Natural killer cell (primary cell): ENCODE measurements at regions not wholly inside any gene's neighbourhood (a gene's known extent, or its start where the extent isn't known, plus 50 kb on each side); places are given as distances from the start of the nearest gene placed in this dataset.

Experiments
- ATAC-seq, 3 donors: fragments of 150-1000 bp in 2 of 3; fragments of 200-7000 bp in 1 of 3; cut with Tn5 transposase; 1 replicate in 1 of 3; 2 replicates in 2 of 3; pipeline ENCODE4 v1.10.0; 2021; ENCODE audit warnings: mild to moderate bottlenecking in 2 of 3, moderate library complexity in 2 of 3
- DNase-seq, 2 donors: peaks; one replicate each; pipeline versions ENCODE4 v3.0.0 to v3.0.0-alpha.2; 2013 to 2021; ENCODE audit warnings: mixed read lengths in 1 of 2
- H3K27ac ChIP-seq: one replicate; pipeline ENCODE4 v1.5.1; 2013; ENCODE audit warnings: mild to moderate bottlenecking, low read length
- H3K27me3 ChIP-seq: one replicate; pipeline ENCODE4 v1.6.1; 2013; ENCODE audit warnings: low read length; ENCODE audit not compliant: control insufficient read depth, insufficient read depth
- H3K36me3 ChIP-seq: one replicate; pipeline ENCODE4 v1.6.1; 2013; ENCODE audit warnings: low read length; ENCODE audit not compliant: control insufficient read depth, insufficient read depth
- H3K4me1 ChIP-seq: one replicate; pipeline ENCODE4 v1.6.1; 2013; ENCODE audit warnings: low read length; ENCODE audit not compliant: control insufficient read depth, insufficient read depth
- H3K4me3 ChIP-seq: one replicate; pipeline ENCODE4 v1.5.1; 2013; ENCODE audit warnings: low read length
- H3K9me3 ChIP-seq: one replicate; pipeline ENCODE4 v1.6.1; 2013; ENCODE audit warnings: low read length; ENCODE audit not compliant: control insufficient read depth, insufficient read depth
- H3K27ac Mint-ChIP-seq, 2 donors: one replicate each; pipeline ENCODE4 v1.8.0; 2022; ENCODE audit warnings: mild to moderate bottlenecking in 2 of 2, mixed read lengths in 2 of 2, moderate library complexity in 1 of 2
- H3K27me3 Mint-ChIP-seq, 2 donors: one replicate each; pipeline ENCODE4 v1.8.0; 2022; ENCODE audit warnings: low read depth in 2 of 2, mixed read lengths in 2 of 2
- H3K36me3 Mint-ChIP-seq: one replicate; pipeline ENCODE4 v1.8.0; 2022; ENCODE audit warnings: mixed read lengths
- H3K4me1 Mint-ChIP-seq, 2 donors: one replicate each; pipeline ENCODE4 v1.8.0; 2022; ENCODE audit warnings: mixed read lengths in 2 of 2
- H3K4me3 Mint-ChIP-seq: one replicate; pipeline ENCODE4 v1.8.0; 2022; ENCODE audit warnings: mild to moderate bottlenecking, moderate library complexity, mixed read lengths
- H3K9me3 Mint-ChIP-seq, 2 donors: one replicate each; pipeline ENCODE4 v1.8.0; 2022; ENCODE audit warnings: mixed read lengths in 2 of 2
- WGBS: methylation state at CpG from one replicate; pipeline ENCODE4 v1.1.7; 2013; ENCODE audit warnings: missing lambda C conversion rate; ENCODE audit not compliant: insufficient coverage; 5-methylcytosine and 5-hydroxymethylcytosine counted together
- intact Hi-C: fragments of 100-400 bp; cut with micrococcal nuclease; formaldehyde crosslinking; loops from one replicate; pipeline ENCODE4 v1.14.2; 2022
- TF ChIP-seq, protein P1 (sequence below): fragments of 200-600 bp; IDR thresholded peaks from one replicate; pipeline ENCODE4 v1.8.0; 2022; ENCODE audit warnings: antibody characterized with exemption

DNA sequence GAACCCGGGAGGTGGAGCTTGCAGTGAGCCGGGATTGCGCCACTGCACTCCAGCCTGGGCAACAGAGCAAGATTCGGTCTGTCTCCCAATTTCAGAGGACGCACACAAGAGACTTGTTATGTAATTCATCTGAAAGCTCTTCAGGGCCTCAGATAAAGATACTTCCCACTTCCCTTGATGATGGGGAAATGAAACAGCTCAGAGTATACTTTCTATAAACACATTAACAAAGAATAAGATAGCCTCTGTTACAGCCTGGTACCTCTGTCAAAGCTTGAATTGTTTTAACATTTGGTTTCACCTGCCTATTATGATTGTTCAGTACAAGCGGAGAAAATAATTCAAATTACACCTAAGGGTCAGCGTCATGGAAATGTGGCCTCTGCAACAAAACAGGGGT is 622.9 kb upstream of the ADGRL4 start:
- H3K9me3 Mint-ChIP-seq = peaks cover 0 to 10% of the 10 kb centered on the region in 2 donors
- ATAC-seq (no peak), DNase-seq (no peak)
- H3K4me3 Mint-ChIP-seq = no peak overlapping the region
- H3K4me1 Mint-ChIP-seq = no peaks in the 10 kb centered on the region
- Histone ChIP-seq H3K9me3 (no peaks in the 10 kb centered on the region), H3K36me3 (no peaks in the 10 kb centered on the region), H3K4me3 (no peak overlapping the region), H3K27me3 (no peaks in the 10 kb centered on the region), H3K4me1 (no peaks in the 10 kb centered on the region), H3K27ac (no peak overlapping the region)
- H3K27ac Mint-ChIP-seq = no peak overlapping the region
- intact Hi-C loops = no loop called here
- no peaks in the 10 kb centered on the region for H3K27me3 Mint-ChIP-seq
- WGBS = 88% methylated on average over 7 of the region's 7 CpGs
- TF ChIP-seq, protein P1, sequence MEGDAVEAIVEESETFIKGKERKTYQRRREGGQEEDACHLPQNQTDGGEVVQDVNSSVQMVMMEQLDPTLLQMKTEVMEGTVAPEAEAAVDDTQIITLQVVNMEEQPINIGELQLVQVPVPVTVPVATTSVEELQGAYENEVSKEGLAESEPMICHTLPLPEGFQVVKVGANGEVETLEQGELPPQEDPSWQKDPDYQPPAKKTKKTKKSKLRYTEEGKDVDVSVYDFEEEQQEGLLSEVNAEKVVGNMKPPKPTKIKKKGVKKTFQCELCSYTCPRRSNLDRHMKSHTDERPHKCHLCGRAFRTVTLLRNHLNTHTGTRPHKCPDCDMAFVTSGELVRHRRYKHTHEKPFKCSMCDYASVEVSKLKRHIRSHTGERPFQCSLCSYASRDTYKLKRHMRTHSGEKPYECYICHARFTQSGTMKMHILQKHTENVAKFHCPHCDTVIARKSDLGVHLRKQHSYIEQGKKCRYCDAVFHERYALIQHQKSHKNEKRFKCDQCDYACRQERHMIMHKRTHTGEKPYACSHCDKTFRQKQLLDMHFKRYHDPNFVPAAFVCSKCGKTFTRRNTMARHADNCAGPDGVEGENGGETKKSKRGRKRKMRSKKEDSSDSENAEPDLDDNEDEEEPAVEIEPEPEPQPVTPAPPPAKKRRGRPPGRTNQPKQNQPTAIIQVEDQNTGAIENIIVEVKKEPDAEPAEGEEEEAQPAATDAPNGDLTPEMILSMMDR = no peak
- no peaks in the 10 kb centered on the region for H3K36me3 Mint-ChIP-seq

DNA sequence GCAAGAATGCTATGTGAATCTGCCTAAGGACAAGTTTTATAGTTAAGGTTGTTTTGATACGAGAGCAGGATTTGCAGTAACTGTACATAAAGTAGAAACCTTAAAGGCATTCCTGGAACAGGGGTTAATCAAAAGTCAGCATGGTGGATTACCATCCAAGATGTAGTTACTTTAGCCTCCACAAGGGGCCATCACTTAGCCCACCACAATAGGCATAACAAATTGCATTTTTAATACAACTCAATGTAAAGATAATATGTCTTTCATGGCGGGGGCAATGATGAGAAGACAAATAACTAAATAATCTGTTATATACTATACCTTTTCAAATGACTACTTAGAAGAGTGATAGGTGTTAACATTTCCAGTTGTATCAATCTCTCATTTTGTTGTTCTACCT is 611.2 kb upstream of the ADGRL4 start:
- intact Hi-C loops = no loop called here
- no peaks in the 10 kb centered on the region for H3K36me3 Mint-ChIP-seq
- Histone ChIP-seq H3K36me3 (no peaks in the 10 kb centered on the region), H3K9me3 (peaks cover 5% of the 10 kb centered on the region), H3K4me1 (no peaks in the 10 kb centered on the region), H3K27ac (no peak overlapping the region), H3K4me3 (no peak overlapping the region), H3K27me3 (no peaks in the 10 kb centered on the region)
- peaks cover 10 to 17% of the 10 kb centered on the region in 2 donors for H3K9me3 Mint-ChIP-seq
- H3K4me3 Mint-ChIP-seq = no peak overlapping the region
- TF ChIP-seq, protein P1 = no peak
- no peak overlapping the region for H3K27ac Mint-ChIP-seq
- 71% methylated on average over 1 of the region's 2 CpGs for WGBS
- H3K27me3 Mint-ChIP-seq = no peaks in the 10 kb centered on the region
- DNase-seq = no peak
- H3K4me1 Mint-ChIP-seq = no peaks in the 10 kb centered on the region
- ATAC-seq = no peak

DNA sequence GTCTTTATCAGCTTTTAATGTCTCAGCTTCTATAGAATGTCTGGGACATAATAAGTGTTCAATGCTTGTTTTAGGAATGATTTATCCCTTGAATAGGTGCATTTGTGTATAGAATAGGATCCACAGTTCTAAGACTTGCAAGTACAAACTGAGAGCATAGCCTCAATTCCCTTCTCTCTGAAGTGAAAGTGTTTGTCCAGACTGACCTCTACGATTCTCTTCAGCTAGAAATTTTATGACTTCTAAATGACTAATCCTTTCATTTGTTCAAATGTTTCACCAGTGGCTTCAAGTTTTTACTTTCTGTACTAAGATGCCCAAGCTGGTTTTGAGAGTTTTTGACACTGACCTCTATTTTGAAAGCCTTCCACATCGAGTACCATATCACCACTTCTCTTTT is 608.2 kb upstream of the ADGRL4 start:
- Mint-ChIP-seq H3K4me3 (no peak overlapping the region), H3K4me1 (no peaks in the 10 kb centered on the region), H3K27me3 (no peaks in the 10 kb centered on the region), H3K27ac (no peak overlapping the region), H3K36me3 (no peaks in the 10 kb centered on the region), H3K9me3 (peaks cover 8 to 25% of the 10 kb centered on the region in 2 donors)
- ATAC-seq (no peak), DNase-seq (no peak)
- no peak overlapping the region for H3K4me3 ChIP-seq
- H3K36me3 ChIP-seq = no peaks in the 10 kb centered on the region
- TF ChIP-seq, protein P1 = no peak
- intact Hi-C loops = no loop called here
- 89% methylated on average over 1 of the region's 2 CpGs for whole genome bisulfite sequencing
- no peaks in the 10 kb centered on the region for H3K27me3 ChIP-seq
- H3K27ac ChIP-seq = no peak overlapping the region
- peaks cover 5% of the 10 kb centered on the region for H3K9me3 ChIP-seq
- H3K4me1 ChIP-seq = no peaks in the 10 kb centered on the region

DNA sequence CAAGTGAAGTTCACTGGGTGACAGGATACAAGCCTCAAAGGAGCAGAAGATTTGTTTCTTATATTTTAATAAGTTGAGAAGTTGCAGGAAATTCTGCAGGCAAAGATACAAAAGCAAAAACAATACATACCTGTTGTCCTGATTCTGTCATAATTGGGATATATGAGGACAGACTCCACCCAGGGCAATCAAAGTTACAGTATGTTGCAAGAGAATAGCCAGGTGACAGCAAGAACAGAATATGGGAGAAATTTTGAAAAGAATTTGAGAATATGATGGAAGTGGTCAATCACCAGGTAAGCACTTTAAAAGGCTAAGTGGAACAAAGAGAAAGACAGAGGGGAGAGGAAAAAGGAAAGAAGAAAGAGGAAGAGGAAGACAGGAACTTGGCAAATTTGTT is 607.6 kb upstream of the ADGRL4 start:
- ATAC-seq = no peak
- no peaks in the 10 kb centered on the region for H3K4me1 ChIP-seq
- TF ChIP-seq, protein P1 = no peak
- no peaks in the 10 kb centered on the region for H3K27me3 ChIP-seq
- Mint-ChIP-seq H3K36me3 (no peaks in the 10 kb centered on the region), H3K27me3 (no peaks in the 10 kb centered on the region), H3K27ac (no peak overlapping the region), H3K4me1 (no peaks in the 10 kb centered on the region), H3K4me3 (no peak overlapping the region), H3K9me3 (peaks cover 8 to 25% of the 10 kb centered on the region in 2 donors)
- H3K9me3 ChIP-seq = peaks cover 5% of the 10 kb centered on the region
- H3K36me3 ChIP-seq = no peaks in the 10 kb centered on the region
- H3K27ac ChIP-seq = no peak overlapping the region
- no peak overlapping the region for H3K4me3 ChIP-seq
- intact Hi-C loops = no loop called here
- no peak for DNase-seq
